ENCODE measurements at regions not wholly inside any gene's neighbourhood (a gene's known extent, or its start where the extent isn't known, plus 50 kb on each side); places are given as distances from the start of the nearest gene placed in this dataset.

GRCh38 chr18:8932866-8933265 is 169.6 kb upstream of the NDUFV2 start:
- Histone ChIP-seq H3K27me3 (ENCODE audit: control insufficient read depth in 1 of 2, insufficient read depth in 2 of 2, low read length in 2 of 2) (0 out of 5 replicates have a peak, but pooled peaks cover 0 to 6% of the 10 kb centered on the region in 2 experiments), H3K4me2 (ENCODE audit: low read depth, low read length) (no peak overlapping the region), H3K9ac (ENCODE audit: insufficient read depth, low read depth, low read length) (no peak overlapping the region), H4K20me1 (ENCODE audit: insufficient read depth, low read length) (no peaks in the 10 kb centered on the region), H3K36me3 (replicated peaks in 1 of 2; ENCODE audit: control insufficient read depth in 1 of 2, insufficient read depth in 2 of 2, low read length in 2 of 2) (no peaks in the 10 kb centered on the region), H3K9me3 (ENCODE audit: low read length) (peaks cover 14% of the 10 kb centered on the region), H3K4me3 (replicated peaks in 1 of 3; ENCODE audit: insufficient read depth in 1 of 3, low read depth in 2 of 3, low read length in 3 of 3) (no peak overlapping the region), H2AFZ (ENCODE audit: low read length) (no peak overlapping the region), H3K79me2 (ENCODE audit: insufficient read depth, low read length) (no peaks in the 10 kb centered on the region), H3K4me1 (ENCODE audit: insufficient read depth, low read length) (no peaks in the 10 kb centered on the region), H3K27ac (ENCODE audit: extremely low read length, insufficient read depth, low read length) (no peak overlapping the region)
- no peak for FAIRE-seq
- no peak for DNase-seq (ENCODE audit: low spot score)
- no peak for ATAC-seq
- no TSS peak for BruUV-seq (replicated peaks)
- ChIA-PET POLR2A (no interaction called here), CTCF (ENCODE audit: low intra/inter-chr PET ratio, low total read pairs) (no interaction called here)
- in situ Hi-C loops (cut with HindIII; ENCODE audit: extremely low pct_ligation_motif_present, low pct_unique_long_range_greater_than_20kb) = no loop called here
- intact Hi-C loops (cut with micrococcal nuclease; ENCODE audit: unreplicated experiment) = no loop called here
- TF ChIP-seq CEBPB (IDR thresholded peaks at IDR 0.05; ENCODE audit: borderline replicate concordance, low read depth, low read length) (no peak), ZNF275 (CRISPR knock-in tag; IDR thresholded peaks at IDR 0.05; ENCODE audit: borderline replicate concordance) (no peak), ETV6 (CRISPR knock-in tag; conservative IDR thresholded peaks at IDR 0.05) (no peak), NFRKB (IDR thresholded peaks at IDR 0.05) (no peak), TBX3 (IDR thresholded peaks at IDR 0.05; ENCODE audit: borderline replicate concordance) (no peak), DR1 (CRISPR knock-in tag; IDR thresholded peaks at IDR 0.05) (no peak), THAP9 (CRISPR knock-in tag; IDR thresholded peaks at IDR 0.05; ENCODE audit: borderline replicate concordance) (no peak), REPIN1 (CRISPR knock-in tag; IDR thresholded peaks at IDR 0.05; ENCODE audit: borderline replicate concordance, low read depth) (no peak), PHF8 (CRISPR knock-in tag; IDR thresholded peaks at IDR 0.05) (no peak), ZNF124 (CRISPR knock-in tag; IDR thresholded peaks at IDR 0.05) (no peak), ZNF724P (CRISPR knock-in tag; IDR thresholded peaks at IDR 0.05; ENCODE audit: borderline replicate concordance) (no peak), SNRNP70 (IDR thresholded peaks at IDR 0.05; ENCODE audit: low read depth, low read length) (no peak), HHEX (CRISPR knock-in tag; IDR thresholded peaks at IDR 0.05) (no peak), MTA1 (CRISPR knock-in tag; IDR thresholded peaks at IDR 0.05; ENCODE audit: borderline replicate concordance) (no peak), ZNF383 (CRISPR knock-in tag; IDR thresholded peaks at IDR 0.05; ENCODE audit: borderline replicate concordance) (no peak)
- TF ChIP-seq, protein P1, sequence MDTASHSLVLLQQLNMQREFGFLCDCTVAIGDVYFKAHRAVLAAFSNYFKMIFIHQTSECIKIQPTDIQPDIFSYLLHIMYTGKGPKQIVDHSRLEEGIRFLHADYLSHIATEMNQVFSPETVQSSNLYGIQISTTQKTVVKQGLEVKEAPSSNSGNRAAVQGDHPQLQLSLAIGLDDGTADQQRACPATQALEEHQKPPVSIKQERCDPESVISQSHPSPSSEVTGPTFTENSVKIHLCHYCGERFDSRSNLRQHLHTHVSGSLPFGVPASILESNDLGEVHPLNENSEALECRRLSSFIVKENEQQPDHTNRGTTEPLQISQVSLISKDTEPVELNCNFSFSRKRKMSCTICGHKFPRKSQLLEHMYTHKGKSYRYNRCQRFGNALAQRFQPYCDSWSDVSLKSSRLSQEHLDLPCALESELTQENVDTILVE (CRISPR knock-in tag; IDR thresholded peaks at IDR 0.05) = no peak
- TF ChIP-seq, protein P2, sequence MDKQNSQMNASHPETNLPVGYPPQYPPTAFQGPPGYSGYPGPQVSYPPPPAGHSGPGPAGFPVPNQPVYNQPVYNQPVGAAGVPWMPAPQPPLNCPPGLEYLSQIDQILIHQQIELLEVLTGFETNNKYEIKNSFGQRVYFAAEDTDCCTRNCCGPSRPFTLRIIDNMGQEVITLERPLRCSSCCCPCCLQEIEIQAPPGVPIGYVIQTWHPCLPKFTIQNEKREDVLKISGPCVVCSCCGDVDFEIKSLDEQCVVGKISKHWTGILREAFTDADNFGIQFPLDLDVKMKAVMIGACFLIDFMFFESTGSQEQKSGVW (CRISPR knock-in tag; IDR thresholded peaks at IDR 0.05; ENCODE audit: borderline replicate concordance) = no peak
